Breast epithelium (tissue), 3 donors: ENCODE measurements at regions not wholly inside any gene's neighbourhood (a gene's known extent, or its start where the extent isn't known, plus 50 kb on each side); places are given as distances from the start of the nearest gene placed in this dataset.

Experiments used
- POLR2A ChIP-seq: fragments of 450-650 bp; IDR thresholded peaks from one replicate; pipeline ENCODE4 v1.6.1; 2016; ENCODE audit warnings: antibody characterized with exemption, mild to moderate bottlenecking, moderate library complexity
- POLR2AphosphoS5 ChIP-seq, 3 donors: sonication (generic); formaldehyde crosslinking; IDR thresholded peaks; one replicate each; pipeline ENCODE4 v1.6.1; 2017; ENCODE audit warnings: antibody characterized with exemption in 3 of 3
- TF ChIP-seq, protein P1 (sequence below), 3 donors: fragments of 450-650 bp; IDR thresholded peaks; one replicate each; pipeline ENCODE4 v1.5.1; 2016 to 2017; ENCODE audit warnings: antibody characterized with exemption in 3 of 3, mild to moderate bottlenecking in 3 of 3, moderate library complexity in 3 of 3

DNA sequence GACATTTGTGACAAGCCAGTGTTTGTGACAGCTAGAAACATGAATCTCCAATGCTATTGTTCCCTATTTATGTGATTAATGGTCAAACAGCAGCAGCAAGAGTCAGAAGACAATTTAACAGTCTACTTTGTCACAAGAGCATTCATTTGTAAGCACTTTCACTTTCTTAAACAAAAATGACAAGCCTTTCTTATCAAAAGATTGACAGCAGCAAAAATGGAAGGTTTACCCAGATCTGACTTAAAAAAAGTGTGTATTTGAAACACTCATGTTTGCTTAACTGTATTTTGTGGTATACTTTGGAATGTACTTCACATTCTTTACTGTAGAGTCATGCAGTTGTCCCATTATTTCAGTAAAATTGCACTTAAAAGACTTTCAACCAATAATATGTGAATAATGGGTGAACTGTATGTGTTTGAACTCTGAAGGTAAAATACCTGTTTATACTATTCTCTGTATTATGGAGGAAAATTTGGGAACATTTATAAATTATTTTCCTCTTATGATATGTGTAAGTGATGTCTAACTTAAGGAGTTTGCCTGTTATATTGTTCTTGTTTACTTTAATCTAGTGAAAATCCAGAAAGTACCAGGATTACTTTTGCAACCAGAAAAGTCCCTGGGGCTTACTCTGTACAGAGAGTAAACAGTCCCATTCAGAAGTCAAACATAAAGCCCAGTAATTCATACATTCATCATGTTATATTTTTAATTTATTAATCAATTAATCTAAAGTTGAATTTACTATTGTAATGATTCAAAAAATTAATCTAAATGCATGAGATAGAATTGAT is 314.9 kb upstream of the TRAM1L1 start:
- TF ChIP-seq POLR2AphosphoS5 (IDR thresholded peaks at IDR 0.05) (no peak), POLR2A (no peak)
- TF ChIP-seq, protein P1, sequence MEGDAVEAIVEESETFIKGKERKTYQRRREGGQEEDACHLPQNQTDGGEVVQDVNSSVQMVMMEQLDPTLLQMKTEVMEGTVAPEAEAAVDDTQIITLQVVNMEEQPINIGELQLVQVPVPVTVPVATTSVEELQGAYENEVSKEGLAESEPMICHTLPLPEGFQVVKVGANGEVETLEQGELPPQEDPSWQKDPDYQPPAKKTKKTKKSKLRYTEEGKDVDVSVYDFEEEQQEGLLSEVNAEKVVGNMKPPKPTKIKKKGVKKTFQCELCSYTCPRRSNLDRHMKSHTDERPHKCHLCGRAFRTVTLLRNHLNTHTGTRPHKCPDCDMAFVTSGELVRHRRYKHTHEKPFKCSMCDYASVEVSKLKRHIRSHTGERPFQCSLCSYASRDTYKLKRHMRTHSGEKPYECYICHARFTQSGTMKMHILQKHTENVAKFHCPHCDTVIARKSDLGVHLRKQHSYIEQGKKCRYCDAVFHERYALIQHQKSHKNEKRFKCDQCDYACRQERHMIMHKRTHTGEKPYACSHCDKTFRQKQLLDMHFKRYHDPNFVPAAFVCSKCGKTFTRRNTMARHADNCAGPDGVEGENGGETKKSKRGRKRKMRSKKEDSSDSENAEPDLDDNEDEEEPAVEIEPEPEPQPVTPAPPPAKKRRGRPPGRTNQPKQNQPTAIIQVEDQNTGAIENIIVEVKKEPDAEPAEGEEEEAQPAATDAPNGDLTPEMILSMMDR (IDR thresholded peaks at IDR 0.05): no peak
